ENCODE measurements at regions not wholly inside any gene's neighbourhood (a gene's known extent, or its start where the extent isn't known, plus 50 kb on each side); places are given as distances from the start of the nearest gene placed in this dataset.

- in situ Hi-C loops (cut with HindIII; ENCODE audit: low pct_unique_long_range_greater_than_20kb, low sequenced_read_pairs) (no loop called here), intact Hi-C loops (cut with micrococcal nuclease; ENCODE audit: unreplicated experiment) (no loop called here)
- ATAC-seq (no peak), DNase-seq (ENCODE audit: low read depth, low spot score) (no peak)
- no peaks in the 10 kb centered on the region for H3K4me1 ChIP-seq (ENCODE audit: control insufficient read depth, insufficient read depth, low read length)
- no TSS peak for BruUV-seq (replicated peaks)
- ChIA-PET CTCF (no interaction called here), POLR2A (no interaction called here)
- no peaks in the 10 kb centered on the region for H3K27me3 ChIP-seq (ENCODE audit: control insufficient read depth, insufficient read depth, low read length)
- no peak overlapping the region for H3K4me3 ChIP-seq (ENCODE audit: low read depth in 2 of 2, low read length in 2 of 2)
- no peak for TF ChIP-seq CTCF (IDR thresholded peaks at IDR 0.05)
- TF ChIP-seq REST (IDR thresholded peaks at IDR 0.05; ENCODE audit: insufficient read depth in 1 of 2, low read depth in 2 of 2, low read length in 1 of 2), result no peak
- TF ChIP-seq POLR2AphosphoS5 (IDR thresholded peaks at IDR 0.05; ENCODE audit: low read depth, low read length), result no peak
- TF ChIP-seq TCF7L2 (IDR thresholded peaks at IDR 0.05; ENCODE audit: low read depth, low read length), result no peak
- TF ChIP-seq SIN3A (IDR thresholded peaks at IDR 0.05; ENCODE audit: borderline replicate concordance, insufficient read depth, low read depth, low read length), result no peak
- no peak overlapping the region for H3K27ac ChIP-seq (ENCODE audit: low read length)
- H3K36me3 ChIP-seq (ENCODE audit: control insufficient read depth, insufficient read depth, low read length), result no peaks in the 10 kb centered on the region
- no peaks in the 10 kb centered on the region for H3K9me3 ChIP-seq (ENCODE audit: control insufficient read depth, insufficient read depth, low read depth, low read length)
These were observed 493.8 kb downstream of the SHQ1 start for GRCh38 chr3:72354486-72354885.

- H3K36me3 ChIP-seq (ENCODE audit: control insufficient read depth, insufficient read depth, low read length), result no peaks in the 10 kb centered on the region
- no peak for TF ChIP-seq REST (IDR thresholded peaks at IDR 0.05; ENCODE audit: insufficient read depth in 1 of 2, low read depth in 2 of 2, low read length in 1 of 2)
- TF ChIP-seq TCF7L2 (IDR thresholded peaks at IDR 0.05; ENCODE audit: low read depth, low read length), result no peak
- TF ChIP-seq POLR2AphosphoS5 (IDR thresholded peaks at IDR 0.05; ENCODE audit: low read depth, low read length), result no peak
- TF ChIP-seq SIN3A (IDR thresholded peaks at IDR 0.05; ENCODE audit: borderline replicate concordance, insufficient read depth, low read depth, low read length), result no peak
- TF ChIP-seq CTCF (IDR thresholded peaks at IDR 0.05), result no peak
- no peak overlapping the region for H3K4me3 ChIP-seq (ENCODE audit: low read depth in 2 of 2, low read length in 2 of 2)
- no peaks in the 10 kb centered on the region for H3K4me1 ChIP-seq (ENCODE audit: control insufficient read depth, insufficient read depth, low read length)
- no peaks in the 10 kb centered on the region for H3K27me3 ChIP-seq (ENCODE audit: control insufficient read depth, insufficient read depth, low read length)
- no TSS peak for BruUV-seq (replicated peaks)
- ChIA-PET POLR2A (no interaction called here), CTCF (no interaction called here)
- no peak overlapping the region for H3K27ac ChIP-seq (ENCODE audit: low read length)
- ATAC-seq (no peak), DNase-seq (ENCODE audit: low read depth, low spot score) (no peak)
- no peaks in the 10 kb centered on the region for H3K9me3 ChIP-seq (ENCODE audit: control insufficient read depth, insufficient read depth, low read depth, low read length)
- intact Hi-C loops (cut with micrococcal nuclease; ENCODE audit: unreplicated experiment) (no loop called here), in situ Hi-C loops (cut with HindIII; ENCODE audit: low pct_unique_long_range_greater_than_20kb, low sequenced_read_pairs) (no loop called here)
These were observed 494.8 kb downstream of the SHQ1 start for GRCh38 chr3:72353236-72354128.
